HCT116 (cell line): ENCODE measurements at regions not wholly inside any gene's neighbourhood (a gene's known extent, or its start where the extent isn't known, plus 50 kb on each side); places are given as distances from the start of the nearest gene placed in this dataset.

Experiments
- ATAC-seq: fragments of 200-7000 bp; cut with Tn5 transposase; 2 replicates; pipeline ENCODE4 v1.9.1; 2020; ENCODE audit warnings: mild to moderate bottlenecking, moderate library complexity
- BruUV-seq: library from RNA; stranded (reverse); fragments of 400-500 nt; replicated peaks from 2 replicates; lab custom pipeline; 2021; lab: Mats Ljungman, UMichigan
- CTCF ChIA-PET: fragments of 300-600 bp; sonication (Branson Sonifier 250); formaldehyde crosslinking; loops from one replicate; lab custom pipeline; 2021; ENCODE audit warnings: antibody characterized with exemption; lab: Charles Lee
- POLR2A ChIA-PET: fragments of 300-600, 350-600 bp; sonication (Branson Sonifier 250); formaldehyde crosslinking; loops from one replicate; lab custom pipeline; 2021; ENCODE audit warnings: antibody characterized with exemption; lab: Charles Lee
- RAD21 ChIA-PET, 2 experiments: fragments of 300-600 bp; sonication (Branson Sonifier 250); formaldehyde crosslinking; loops; one replicate each; lab custom pipeline; 2023; ENCODE audit warnings: low total read pairs in 2 of 2; ENCODE audit not compliant: uncharacterized antibody in 2 of 2, unreplicated experiment in 2 of 2, low non-redundant PET in 1 of 2; lab: Charles Lee
- DNase-seq: peaks from one replicate; pipeline ENCODE4 v3.0.0-alpha.2; 2010; ENCODE audit warnings: low read depth, low spot score
- H2AFZ ChIP-seq: fragments of 200-600 bp; shearing (Covaris generic), sonication (generic); 2 replicates; pipeline ENCODE4 v1.6.1; 2017; ENCODE audit warnings: low read depth, mixed run types, mixed read lengths, antibody characterized with exemption, low read length; ENCODE audit not compliant: poor library complexity, severe bottlenecking
- H3K27ac ChIP-seq: 2 replicates; pipeline ENCODE4 v1.5.1; 2012; ENCODE audit warnings: low read depth, low read length
- H3K27me3 ChIP-seq: fragments of 200-600 bp; sonication (generic); 2 replicates; pipeline ENCODE4 v1.6.1; 2016; ENCODE audit warnings: mixed run types, low read length, mixed read lengths; ENCODE audit not compliant: insufficient read depth
- H3K36me3 ChIP-seq, 2 experiments: fragments of 200-500 bp in 1 of 2; fragments of 200-600 bp in 1 of 2; sonication (Bioruptor generic) in 1 of 2; sonication (generic) in 1 of 2; 2 replicates each; pipeline versions ENCODE4 v1.5.1 to v1.6.1; 2014 to 2016; ENCODE audit warnings: low read length in 2 of 2, inconsistent platforms in 1 of 2, mixed read lengths in 1 of 2, mixed run types in 1 of 2; ENCODE audit not compliant: insufficient read depth in 2 of 2, control insufficient read depth in 1 of 2
- H3K4me1 ChIP-seq, 2 experiments: fragments of 200-600 bp in 1 of 2; sonication (generic) in 1 of 2; 2 replicates each; pipeline versions ENCODE4 v1.5.1 to v1.6.1; 2012 to 2017; ENCODE audit warnings: low read length in 2 of 2, inconsistent platforms in 1 of 2, mild to moderate bottlenecking in 1 of 2, mixed read lengths in 1 of 2, mixed run types in 1 of 2, moderate library complexity in 1 of 2; ENCODE audit not compliant: insufficient read depth in 2 of 2, control insufficient read depth in 1 of 2
- H3K4me2 ChIP-seq: fragments of 200-600 bp; sonication (generic); 2 replicates; pipeline ENCODE4 v1.6.1; 2017; ENCODE audit warnings: mixed run types, low read length, mixed read lengths
- H3K4me3 ChIP-seq, 2 experiments: fragments of 200-600 bp in 1 of 2; sonication (generic) in 1 of 2; replicated peaks in 1 of 2; 2 replicates each; pipeline ENCODE4 v1.5.1; 2011 to 2016; ENCODE audit warnings: low read length in 2 of 2, control low read depth in 1 of 2, low read depth in 1 of 2, mild to moderate bottlenecking in 1 of 2, mixed read lengths in 1 of 2, mixed run types in 1 of 2
- H3K79me2 ChIP-seq: fragments of 200-600 bp; sonication (generic); 2 replicates; pipeline ENCODE4 v1.6.1; 2017; ENCODE audit warnings: mild to moderate bottlenecking, mixed run types, low read length, moderate library complexity, mixed read lengths; ENCODE audit not compliant: insufficient read depth
- H3K9ac ChIP-seq: fragments of 200-600 bp; sonication (generic); 2 replicates; pipeline ENCODE4 v1.6.1; 2016; ENCODE audit warnings: low read length, mixed read lengths
- H3K9me2 ChIP-seq: fragments of 200-600 bp; sonication (generic), shearing (Covaris generic); 2 replicates; pipeline ENCODE4 v1.6.1; 2017; ENCODE audit warnings: mixed run types, mild to moderate bottlenecking, moderate library complexity; ENCODE audit not compliant: insufficient read depth
- H3K9me3 ChIP-seq, 2 experiments: fragments of 200-500 bp in 1 of 2; fragments of 200-600 bp in 1 of 2; sonication (Bioruptor generic) in 1 of 2; sonication (generic) in 1 of 2; 2 replicates each; pipeline ENCODE4 v1.6.1; 2014 to 2017; ENCODE audit warnings: low read length in 2 of 2, mixed read lengths in 2 of 2, inconsistent platforms in 1 of 2, low read depth in 1 of 2, mild to moderate bottlenecking in 1 of 2, mixed run types in 1 of 2, moderate library complexity in 1 of 2; ENCODE audit not compliant: control insufficient read depth in 1 of 2, insufficient read depth in 1 of 2
- H4K20me1 ChIP-seq: fragments of 200-600 bp; sonication (generic), shearing (Covaris generic); 2 replicates; pipeline ENCODE4 v1.6.1; 2017; ENCODE audit warnings: mixed run types, mild to moderate bottlenecking, moderate library complexity; ENCODE audit not compliant: insufficient read depth
- CEBPB ChIP-seq: IDR thresholded peaks from 2 replicates; pipeline ENCODE4 v1.6.1; 2012; ENCODE audit warnings: low read depth
- EGR1 ChIP-seq: IDR thresholded peaks from 2 replicates; pipeline ENCODE4 v1.6.1; 2012; ENCODE audit warnings: low read depth
- ELF1 ChIP-seq: IDR thresholded peaks from 2 replicates; pipeline ENCODE4 v1.6.1; 2012; ENCODE audit warnings: low read depth, borderline replicate concordance
- EZH2phosphoT487 ChIP-seq: fragments of 200-600 bp; IDR thresholded peaks from 2 replicates; pipeline ENCODE4 v1.6.1; 2018; ENCODE audit warnings: antibody characterized with exemption, borderline replicate concordance
- JUND ChIP-seq: IDR thresholded peaks from 2 replicates; pipeline ENCODE4 v1.6.1; 2012
- MAX ChIP-seq: IDR thresholded peaks from 2 replicates; pipeline ENCODE4 v1.6.1; 2012
- POLR2A ChIP-seq: IDR thresholded peaks from 2 replicates; pipeline ENCODE4 v1.7.0; 2011; ENCODE audit warnings: borderline replicate concordance; ENCODE audit not compliant: insufficient read depth, insufficient read length; ENCODE audit errors: extremely low read depth
- POLR2AphosphoS5 ChIP-seq: IDR thresholded peaks from 2 replicates; pipeline ENCODE4 v1.6.1; 2011; ENCODE audit warnings: mild to moderate bottlenecking, low read depth, low read length, moderate library complexity
- RAD21 ChIP-seq: IDR thresholded peaks from 2 replicates; pipeline ENCODE4 v1.6.1; 2012; ENCODE audit warnings: low read depth, mild to moderate bottlenecking
- REST ChIP-seq: IDR thresholded peaks from 2 replicates; pipeline ENCODE4 v1.6.1; 2012; ENCODE audit warnings: low read depth
- SIN3A ChIP-seq: IDR thresholded peaks from 2 replicates; pipeline ENCODE4 v1.6.1; 2012; ENCODE audit warnings: low read depth
- TCF7L2 ChIP-seq: IDR thresholded peaks from 2 replicates; pipeline ENCODE4 v1.7.0; 2011; ENCODE audit warnings: borderline replicate concordance, inconsistent platforms; ENCODE audit not compliant: insufficient read depth, insufficient read length; ENCODE audit errors: extremely low read depth
- YY1 ChIP-seq: IDR thresholded peaks from 2 replicates; pipeline ENCODE4 v1.6.1; 2011; ENCODE audit warnings: low read length, low read depth, moderate library complexity, mild to moderate bottlenecking; ENCODE audit not compliant: insufficient replicate concordance; ENCODE audit errors: extremely low read depth
- ZFX ChIP-seq: fragments of 450-650 bp; IDR thresholded peaks from 2 replicates; pipeline ENCODE4 v1.6.1; 2017
- intact Hi-C: fragments of 100-400 bp; cut with micrococcal nuclease; formaldehyde crosslinking; loops from 2 replicates; pipeline ENCODE4 v1.10.0; 2022

- TF ChIP-seq REST (no peak), ELF1 (no peak), ZFX (no peak), JUND (no peak), YY1 (no peak), EGR1 (no peak), EZH2phosphoT487 (no peak)
Measured at GRCh38 chr14:55867719-55868118, 250.5 kb upstream of the PELI2 start (continued).

- no peaks in the 10 kb centered on the region for H3K9me3 ChIP-seq
- no peak overlapping the region for H3K4me2 ChIP-seq
- H3K4me1 ChIP-seq, result no peaks in the 10 kb centered on the region
- H3K9ac ChIP-seq, result no peak overlapping the region
- no peak overlapping the region for H3K4me3 ChIP-seq
- POLR2A ChIA-PET, result no interaction called here
- H3K27me3 ChIP-seq, result no peaks in the 10 kb centered on the region
- DNase-seq (no peak), ATAC-seq (no peak)
- intact Hi-C loops, result loop anchor here (5.0 kb wide), 1 partner anchor 463 kb away; no protein-coding TSS in a partner anchor
- H3K27ac ChIP-seq, result no peak overlapping the region
- BruUV-seq, result no TSS peak
- CTCF ChIA-PET, result no interaction called here
- no peaks in the 10 kb centered on the region for H4K20me1 ChIP-seq
- TF ChIP-seq CEBPB (no peak), SIN3A (no peak), MAX (no peak), EGR1 (no peak), TCF7L2 (no peak), RAD21 (no peak), POLR2A (no peak), POLR2AphosphoS5 (no peak), JUND (no peak)
- no peaks in the 10 kb centered on the region for H3K36me3 ChIP-seq
- no peak overlapping the region for H2AFZ ChIP-seq
- RAD21 ChIA-PET, result no interaction called here
- no peaks in the 10 kb centered on the region for H3K9me2 ChIP-seq
- H3K79me2 ChIP-seq, result no peaks in the 10 kb centered on the region
Measured at GRCh38 chr14:55869397-55870049, 248.7 kb upstream of the PELI2 start.
